ENCODE measurements at regions not wholly inside any gene's neighbourhood (a gene's known extent, or its start where the extent isn't known, plus 50 kb on each side); places are given as distances from the start of the nearest gene placed in this dataset.

GRCh38 chr20:51899674-51900073, 97.4 kb upstream of the SALL4 start:
- Histone ChIP-seq H3K4me3 (ENCODE audit: low read length) (no peak overlapping the region), H3K4me1 (ENCODE audit: control insufficient read depth, low read length) (no peaks in the 10 kb centered on the region), H3K79me2 (ENCODE audit: control insufficient read depth, low read length) (no peaks in the 10 kb centered on the region), H3K9me2 (replicated peaks; ENCODE audit: control insufficient read depth, low read length) (no peaks in the 10 kb centered on the region), H3K36me3 (ENCODE audit: control insufficient read depth, low read length) (no peaks in the 10 kb centered on the region), H3K9me3 (ENCODE audit: control insufficient read depth, insufficient read depth, low read length) (no peaks in the 10 kb centered on the region), H3K27me3 (ENCODE audit: control insufficient read depth, low read length) (no peaks in the 10 kb centered on the region), H3F3A (ENCODE audit: control insufficient read depth, insufficient read depth) (no peaks in the 10 kb centered on the region), H4K20me1 (ENCODE audit: control insufficient read depth, insufficient read depth, low read depth, low read length) (no peaks in the 10 kb centered on the region), H3K27ac (ENCODE audit: low read depth, low read length) (no peak overlapping the region), H3K4me2 (ENCODE audit: low read length) (no peak overlapping the region)
- TF ChIP-seq EZH2phosphoT487 (IDR thresholded peaks at IDR 0.05; ENCODE audit: borderline replicate concordance, low read length) (no peak), CTCF (IDR thresholded peaks at IDR 0.05; ENCODE audit: low read depth, low read length, poor library complexity, severe bottlenecking) (no peak)

- Histone ChIP-seq H3K79me2 (ENCODE audit: control insufficient read depth, low read length) (no peaks in the 10 kb centered on the region), H3K27ac (ENCODE audit: low read depth, low read length) (no peak overlapping the region), H3K36me3 (ENCODE audit: control insufficient read depth, low read length) (no peaks in the 10 kb centered on the region), H4K20me1 (ENCODE audit: control insufficient read depth, insufficient read depth, low read depth, low read length) (no peaks in the 10 kb centered on the region), H3K4me1 (ENCODE audit: control insufficient read depth, low read length) (no peaks in the 10 kb centered on the region), H3K27me3 (ENCODE audit: control insufficient read depth, low read length) (no peaks in the 10 kb centered on the region), H3K4me2 (ENCODE audit: low read length) (no peak overlapping the region), H3F3A (ENCODE audit: control insufficient read depth, insufficient read depth) (no peaks in the 10 kb centered on the region), H3K9me2 (replicated peaks; ENCODE audit: control insufficient read depth, low read length) (no peaks in the 10 kb centered on the region), H3K9me3 (ENCODE audit: control insufficient read depth, insufficient read depth, low read length) (no peaks in the 10 kb centered on the region), H3K4me3 (ENCODE audit: low read length) (no peak overlapping the region)
- no peak for TF ChIP-seq EZH2phosphoT487 (IDR thresholded peaks at IDR 0.05; ENCODE audit: borderline replicate concordance, low read length)
Measured at GRCh38 chr20:51898788-51899187, 96.5 kb upstream of the SALL4 start.

GRCh38 chr20:51894619-51895018, 92.3 kb upstream of the SALL4 start:
- Histone ChIP-seq H3K4me2 (ENCODE audit: low read length) (no peak overlapping the region), H3K9me3 (ENCODE audit: control insufficient read depth, insufficient read depth, low read length) (no peaks in the 10 kb centered on the region), H3K27me3 (ENCODE audit: control insufficient read depth, low read length) (peaks cover 5% of the 10 kb centered on the region; the same call in 1 of the 2 replicates), H3K4me1 (ENCODE audit: control insufficient read depth, low read length) (no peaks in the 10 kb centered on the region), H4K20me1 (ENCODE audit: control insufficient read depth, insufficient read depth, low read depth, low read length) (no peaks in the 10 kb centered on the region), H3K9me2 (replicated peaks; ENCODE audit: control insufficient read depth, low read length) (no peaks in the 10 kb centered on the region), H3K27ac (ENCODE audit: low read depth, low read length) (no peak overlapping the region), H3K79me2 (ENCODE audit: control insufficient read depth, low read length) (no peaks in the 10 kb centered on the region), H3K4me3 (ENCODE audit: low read length) (no peak overlapping the region), H3K36me3 (ENCODE audit: control insufficient read depth, low read length) (no peaks in the 10 kb centered on the region), H3F3A (ENCODE audit: control insufficient read depth, insufficient read depth) (no peaks in the 10 kb centered on the region)
- TF ChIP-seq EZH2phosphoT487 (IDR thresholded peaks at IDR 0.05; ENCODE audit: borderline replicate concordance, low read length), result no peak
- no peak for TF ChIP-seq CTCF (IDR thresholded peaks at IDR 0.05; ENCODE audit: low read depth, low read length, poor library complexity, severe bottlenecking)

- no peaks in the 10 kb centered on the region for H3K36me3 ChIP-seq (ENCODE audit: control insufficient read depth, low read length)
- H4K20me1 ChIP-seq (ENCODE audit: control insufficient read depth, insufficient read depth, low read depth, low read length), result no peaks in the 10 kb centered on the region
- H3K4me2 ChIP-seq (ENCODE audit: low read length), result no peak overlapping the region
- H3K4me1 ChIP-seq (ENCODE audit: control insufficient read depth, low read length), result no peaks in the 10 kb centered on the region
- no peaks in the 10 kb centered on the region for H3K79me2 ChIP-seq (ENCODE audit: control insufficient read depth, low read length)
- no peak overlapping the region for H3K4me3 ChIP-seq (ENCODE audit: low read length)
- no peaks in the 10 kb centered on the region for H3K9me3 ChIP-seq (ENCODE audit: control insufficient read depth, insufficient read depth, low read length)
- no peak for TF ChIP-seq EZH2phosphoT487 (IDR thresholded peaks at IDR 0.05; ENCODE audit: borderline replicate concordance, low read length)
- TF ChIP-seq CTCF (IDR thresholded peaks at IDR 0.05; ENCODE audit: low read depth, low read length, poor library complexity, severe bottlenecking), result no peak
- H3K9me2 ChIP-seq (replicated peaks; ENCODE audit: control insufficient read depth, low read length), result no peaks in the 10 kb centered on the region
- H3F3A ChIP-seq (ENCODE audit: control insufficient read depth, insufficient read depth), result no peaks in the 10 kb centered on the region
- peaks cover 6% of the 10 kb centered on the region; the same call in 1 of the 2 replicates for H3K27me3 ChIP-seq (ENCODE audit: control insufficient read depth, low read length)
- H3K27ac ChIP-seq (ENCODE audit: low read depth, low read length), result no peak overlapping the region
Measured at GRCh38 chr20:51894201-51894600, 91.9 kb upstream of the SALL4 start.
